Heart left ventricle (tissue), 16 donors: ENCODE measurements at regions not wholly inside any gene's neighbourhood (a gene's known extent, or its start where the extent isn't known, plus 50 kb on each side); places are given as distances from the start of the nearest gene placed in this dataset.

Experiments
- ATAC-seq, 4 donors: fragments of 200-7000 bp; cut with Tn5 transposase; one replicate each; pipeline ENCODE4 v1.9.1; 2020 to 2022; ENCODE audit warnings: moderate library complexity in 4 of 4, mild to moderate bottlenecking in 3 of 4, moderate number of reproducible peaks in 1 of 4
- DNase-seq, 5 donors: peaks; one replicate each; pipeline ENCODE4 v3.0.0-alpha.2; 2020
- H3K27ac ChIP-seq, 12 donors: fragments of 200-600 bp; sonication (generic) in 4 of 12; one replicate each; pipeline versions ENCODE4 v1.5.0 to v1.8.0; 2016 to 2022; ENCODE audit warnings: mild to moderate bottlenecking in 2 of 12
- H3K27me3 ChIP-seq, 9 donors: fragments of 200-600 bp; sonication (generic) in 2 of 9; one replicate each; pipeline versions ENCODE4 v1.5.1 to v1.8.0; 2016 to 2022; ENCODE audit warnings: mild to moderate bottlenecking in 3 of 9
- H3K36me3 ChIP-seq, 9 donors: fragments of 200-600 bp; sonication (generic) in 2 of 9; one replicate each; pipeline versions ENCODE4 v1.5.0 to v1.8.0; 2018 to 2022; ENCODE audit warnings: mild to moderate bottlenecking in 2 of 9
- H3K4me1 ChIP-seq, 12 donors: fragments of 200-600 bp; sonication (generic) in 4 of 12; one replicate each; pipeline versions ENCODE4 v1.5.0 to v1.8.0; 2016 to 2022; ENCODE audit warnings: mild to moderate bottlenecking in 3 of 12
- H3K4me3 ChIP-seq, 12 donors: fragments of 200-600 bp; sonication (generic) in 4 of 12; one replicate each; pipeline versions ENCODE4 v1.5.0 to v1.8.0; 2017 to 2022; ENCODE audit warnings: mild to moderate bottlenecking in 9 of 12, moderate library complexity in 4 of 12
- H3K9me3 ChIP-seq, 12 donors: fragments of 200-600 bp; sonication (generic) in 4 of 12; one replicate each; pipeline versions ENCODE4 v1.5.0 to v1.8.0; 2016 to 2022; ENCODE audit warnings: mild to moderate bottlenecking in 1 of 12
- POLR2A ChIP-seq, 2 donors: fragments of 450-650 bp; IDR thresholded peaks; one replicate each; pipeline ENCODE4 v1.6.1; 2017; ENCODE audit warnings: antibody characterized with exemption in 2 of 2, mild to moderate bottlenecking in 2 of 2, moderate library complexity in 2 of 2
- WGBS, 4 donors: extraction: QIAGEN DNeasy Blood & Tissue Kit in 2 of 4; methylation state at CpG; one replicate each; pipeline versions ENCODE4 v1.1.5 to v1.1.7; 2013 to 2018; 5-methylcytosine and 5-hydroxymethylcytosine counted together
- intact Hi-C, 10 donors: fragments of 100-400 bp; cut with DNase I; formaldehyde crosslinking; loops; one replicate each; pipeline versions ENCODE4 v1.11.1 to v1.14.2; 2022
- TF ChIP-seq, protein P1 (sequence below), 12 donors: fragments of 200-600 bp; sonication (generic) in 4 of 12; IDR thresholded peaks; one replicate each; pipeline versions ENCODE4 v1.5.0 to v1.8.0; 2018 to 2022; ENCODE audit warnings: antibody characterized with exemption in 12 of 12, mild to moderate bottlenecking in 5 of 12
- donor health status: ischemic (EF 13 %, LVEDD 7.1; RV severe dilation, severe dysfunction).
- donor health status: healthy with polysubstance abuse.
- donor health status: DM: no; HTN: yes; CAD: no.
- donor health status: DM: no; HTN: no; CAD: no.
- donor health status: ischemic (EF 25% LVEDD 6.9; RV normal size, moderate dysfunction).
- donor health status: ischemic (EF 25% LVEDD 5.7; RV mildly dilated, moderate dysfunction).
- donor health status: healthy.
- donor health status: DM: yes; HTN: yes; CAD: no.
- donor health status: ischemic (EF 35%, LVEDD 5.7; RV mildly dilated, moderate dysfunction).
- donor health status: nonischemic (EF 11% LVEDD 7.7; RV severe dilation, severe dysfunction).
- donor health status: DM: yes; HTN: yes; CAD: no.
- donor health status: PGD.
- donor health status: ischemic (EF 29% LVEDD 5.4; RV normal size, mild dysfunction).
- donor health status: nonischemic (EF 23%, LVEDD 6.1; RV moderate dilation, normal function).

DNA sequence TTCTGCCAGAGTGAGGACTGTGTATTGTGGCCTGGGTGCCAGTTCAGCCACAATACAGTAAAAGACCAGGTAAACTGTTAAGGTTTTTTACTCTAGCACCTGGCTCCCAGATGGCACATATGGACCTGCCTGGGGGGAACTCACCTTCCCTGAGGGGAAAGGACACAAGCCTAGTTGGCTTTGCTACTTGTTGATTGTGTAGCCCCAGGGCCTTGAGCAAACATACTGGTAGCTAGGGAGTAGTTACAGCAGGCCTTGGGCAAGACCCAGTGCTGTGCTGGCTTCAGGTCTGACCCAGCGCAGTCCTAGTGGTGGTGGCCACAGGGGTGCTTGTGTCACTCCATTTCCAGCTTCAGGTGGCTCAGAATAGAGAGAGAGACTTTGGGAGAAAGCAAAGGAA is 216.4 kb downstream of the KLHL28 start:
- 91 to 100% (median 95%) methylated on average over 1 of the region's 1 CpG for WGBS, 4 donors
- DNase-seq (no peak), ATAC-seq (no peak)
- intact Hi-C loops, result no loop called here
- H3K27me3 ChIP-seq, result no peaks in the 10 kb centered on the region
- no peaks in the 10 kb centered on the region for H3K36me3 ChIP-seq
- no peak overlapping the region for H3K4me3 ChIP-seq
- H3K9me3 ChIP-seq, result peaks cover 0 to 14% (median 0%) of the 10 kb centered on the region in 12 donors
- H3K27ac ChIP-seq, result no peak overlapping the region
- TF ChIP-seq, protein P1, sequence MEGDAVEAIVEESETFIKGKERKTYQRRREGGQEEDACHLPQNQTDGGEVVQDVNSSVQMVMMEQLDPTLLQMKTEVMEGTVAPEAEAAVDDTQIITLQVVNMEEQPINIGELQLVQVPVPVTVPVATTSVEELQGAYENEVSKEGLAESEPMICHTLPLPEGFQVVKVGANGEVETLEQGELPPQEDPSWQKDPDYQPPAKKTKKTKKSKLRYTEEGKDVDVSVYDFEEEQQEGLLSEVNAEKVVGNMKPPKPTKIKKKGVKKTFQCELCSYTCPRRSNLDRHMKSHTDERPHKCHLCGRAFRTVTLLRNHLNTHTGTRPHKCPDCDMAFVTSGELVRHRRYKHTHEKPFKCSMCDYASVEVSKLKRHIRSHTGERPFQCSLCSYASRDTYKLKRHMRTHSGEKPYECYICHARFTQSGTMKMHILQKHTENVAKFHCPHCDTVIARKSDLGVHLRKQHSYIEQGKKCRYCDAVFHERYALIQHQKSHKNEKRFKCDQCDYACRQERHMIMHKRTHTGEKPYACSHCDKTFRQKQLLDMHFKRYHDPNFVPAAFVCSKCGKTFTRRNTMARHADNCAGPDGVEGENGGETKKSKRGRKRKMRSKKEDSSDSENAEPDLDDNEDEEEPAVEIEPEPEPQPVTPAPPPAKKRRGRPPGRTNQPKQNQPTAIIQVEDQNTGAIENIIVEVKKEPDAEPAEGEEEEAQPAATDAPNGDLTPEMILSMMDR (IDR thresholded peaks at IDR 0.05), result no peak
- no peak for TF ChIP-seq POLR2A (IDR thresholded peaks at IDR 0.05)
- H3K4me1 ChIP-seq, result no peaks in the 10 kb centered on the region

DNA sequence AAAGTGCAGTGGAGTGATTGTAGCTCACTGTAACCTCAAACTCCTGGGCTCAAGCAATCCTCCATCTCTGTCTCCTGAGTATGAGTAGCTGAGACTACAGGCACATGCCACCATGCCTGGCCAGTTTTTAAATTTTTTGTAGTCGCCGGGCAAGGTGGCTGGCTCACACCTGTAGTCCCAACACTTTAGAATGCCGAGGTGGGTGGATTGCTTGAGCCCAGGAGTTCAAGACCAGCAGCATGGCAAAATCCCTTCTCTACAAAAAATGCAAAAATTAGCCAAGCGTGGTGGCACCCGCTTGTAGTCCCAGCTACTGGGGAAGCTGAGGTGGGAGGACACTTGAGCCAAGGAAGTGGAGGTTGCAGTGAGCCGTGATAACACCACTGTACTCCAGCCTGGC is 219.5 kb downstream of the KLHL28 start:
- TF ChIP-seq, protein P1 (IDR thresholded peaks at IDR 0.05), result no peak
- TF ChIP-seq POLR2A (IDR thresholded peaks at IDR 0.05), result no peak
- H3K27ac ChIP-seq, result no peak overlapping the region

DNA sequence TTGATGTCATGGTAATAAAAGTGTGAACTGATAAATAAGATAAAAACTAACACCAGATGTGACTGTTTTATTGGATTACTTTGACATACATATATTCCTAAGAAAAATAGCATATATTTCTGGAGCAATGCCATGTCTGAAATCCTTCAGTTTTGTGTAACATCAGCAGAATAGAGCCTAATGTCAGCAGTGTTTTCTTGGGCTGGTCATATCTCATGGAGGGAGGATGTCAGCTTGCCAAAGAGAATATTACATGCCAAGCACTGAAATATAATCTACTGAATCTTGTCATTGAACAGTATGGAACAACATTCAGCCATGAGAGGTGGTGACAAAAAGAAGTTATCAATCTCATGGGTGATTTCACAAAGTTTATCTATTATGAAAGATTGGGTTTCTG is 220.3 kb downstream of the KLHL28 start:
- intact Hi-C loops, result no loop called here
- Histone ChIP-seq H3K4me3 (no peak overlapping the region), H3K27ac (no peak overlapping the region), H3K9me3 (no peaks in the 10 kb centered on the region), H3K36me3 (no peaks in the 10 kb centered on the region), H3K27me3 (no peaks in the 10 kb centered on the region), H3K4me1 (no peaks in the 10 kb centered on the region)
- no peak for TF ChIP-seq POLR2A (IDR thresholded peaks at IDR 0.05)
- TF ChIP-seq, protein P1 (IDR thresholded peaks at IDR 0.05), result no peak
- DNase-seq, result no peak
- no peak for ATAC-seq

More for the DNA sequence above, 219.5 kb downstream of the KLHL28 start:
- no peaks in the 10 kb centered on the region for H3K36me3 ChIP-seq
- 83 to 95% (median 90%) methylated on average over 6 of the region's 6 CpGs for WGBS, 4 donors
- no peak overlapping the region for H3K4me3 ChIP-seq
- DNase-seq (no peak), ATAC-seq (no peak)
- peaks cover 0 to 5% (median 0%) of the 10 kb centered on the region in 12 donors for H3K9me3 ChIP-seq
- H3K27me3 ChIP-seq, result no peaks in the 10 kb centered on the region
- intact Hi-C loops, result no loop called here
- H3K4me1 ChIP-seq, result no peaks in the 10 kb centered on the region

DNA sequence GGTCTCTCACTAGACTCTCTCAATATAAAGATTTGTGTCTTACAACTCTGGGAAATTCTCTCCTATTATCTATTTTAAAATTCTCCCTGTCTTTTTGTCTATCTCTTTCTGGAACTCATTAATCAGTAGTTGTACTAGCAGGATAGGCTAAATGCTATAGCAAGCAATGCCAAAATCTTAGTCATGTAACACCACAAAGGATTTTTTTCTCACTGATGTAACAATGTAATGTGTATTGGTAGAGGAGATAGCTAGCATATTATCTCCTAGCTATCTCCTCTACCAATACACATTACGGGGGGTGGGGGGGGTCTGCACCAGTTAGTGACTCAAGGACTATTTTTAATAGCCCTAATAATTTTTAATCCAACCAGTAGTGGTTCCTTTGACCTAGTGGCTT is 225.4 kb downstream of the KLHL28 start:
- intact Hi-C loops, result no loop called here
- Histone ChIP-seq H3K27ac (no peak overlapping the region), H3K9me3 (no peaks in the 10 kb centered on the region), H3K4me3 (no peak overlapping the region), H3K27me3 (no peaks in the 10 kb centered on the region), H3K4me1 (no peaks in the 10 kb centered on the region), H3K36me3 (no peaks in the 10 kb centered on the region)
- ATAC-seq, result no peak
- TF ChIP-seq, protein P1 (IDR thresholded peaks at IDR 0.05), result no peak
- no peak for TF ChIP-seq POLR2A (IDR thresholded peaks at IDR 0.05)
- WGBS, 4 donors, result 27 to 60% (median 37%) methylated on average over 1 of the region's 1 CpG
- DNase-seq, result no peak
